ENCODE measurements at regions not wholly inside any gene's neighbourhood (a gene's known extent, or its start where the extent isn't known, plus 50 kb on each side); places are given as distances from the start of the nearest gene placed in this dataset.
A peak's percentile ranks its signal among the peaks of the same experiment; 100 is the strongest.
"Not testable (repeated sequence)": the region's sequence is repeated elsewhere in the genome, so short reads cannot be mapped to it uniquely, and the experiment has no call there.

DNA sequence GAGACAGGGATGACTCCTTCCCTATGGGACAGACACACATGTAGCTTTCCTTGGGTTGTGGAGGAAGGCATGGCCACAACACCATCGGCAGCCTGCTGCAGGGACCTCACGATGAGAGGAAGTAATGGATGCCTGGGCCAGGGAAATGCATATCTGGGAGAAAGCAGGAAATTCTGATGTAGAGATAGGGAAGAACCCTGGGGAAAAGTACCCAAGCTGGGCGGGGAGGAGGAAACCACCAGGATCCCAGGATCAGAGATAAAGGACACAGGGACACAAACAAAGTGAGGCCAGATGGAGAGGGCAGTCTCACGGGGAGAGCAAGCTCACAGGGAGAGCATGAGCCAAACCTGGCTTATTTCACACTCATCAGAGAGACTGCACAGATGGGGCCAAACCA, 294.7 kb upstream of the TEKT4 start:
- H3K4me3 ChIP-seq; H3K27ac ChIP-seq; H3K9me3 ChIP-seq; H3K27me3 ChIP-seq (replicated peaks; ENCODE audit: insufficient read depth); DNase-seq (ENCODE audit: low spot score); H3K36me3 ChIP-seq; intact Hi-C loops (cut with DNase I); H3K4me1 ChIP-seq (replicated peaks): not testable (repeated sequence)
- WGBS: 57% methylated on average over 4 of the region's 4 CpGs

DNA sequence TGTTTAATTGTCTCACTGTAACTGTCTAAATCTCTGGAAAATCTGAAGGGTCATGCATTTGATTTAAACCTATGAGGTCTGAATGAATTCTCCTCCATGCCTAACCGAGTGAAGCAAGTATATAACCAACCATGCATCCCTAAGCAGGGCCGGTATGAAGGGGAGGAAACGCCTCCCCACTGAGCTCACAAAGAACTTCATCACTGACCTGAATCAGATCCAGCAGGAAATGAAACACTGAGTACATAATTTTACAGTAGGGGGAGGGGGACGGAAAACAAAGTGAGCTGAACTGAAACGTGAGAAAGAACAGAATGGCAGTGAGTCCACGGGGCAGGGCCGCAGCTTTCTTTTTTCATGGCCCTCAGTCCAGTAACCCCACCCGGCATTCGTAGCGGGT, 294.1 kb upstream of the TEKT4 start:
- WGBS: 23% methylated on average over 7 of the region's 10 CpGs

DNA sequence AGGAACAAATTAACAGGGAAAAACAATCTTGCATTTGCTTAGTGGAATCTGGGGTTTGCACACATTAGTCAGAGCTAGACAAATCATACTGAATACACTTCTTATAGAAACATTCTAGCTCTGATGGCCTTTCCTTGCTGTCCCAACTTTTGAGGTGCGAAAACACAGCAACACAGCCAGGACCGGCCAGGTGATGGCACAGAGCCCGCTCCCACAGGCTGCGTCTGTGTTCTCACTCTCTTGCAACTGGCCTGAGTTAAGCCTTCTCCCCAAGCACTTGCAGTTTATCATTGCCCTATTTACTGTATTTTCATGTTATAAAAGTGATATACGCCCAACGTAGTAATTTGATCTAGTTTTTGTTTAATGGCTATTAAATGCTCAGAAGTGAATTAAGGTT, 292.0 kb upstream of the TEKT4 start:
- H3K4me3 ChIP-seq; intact Hi-C loops (cut with DNase I); H3K4me1 ChIP-seq (replicated peaks); H3K27me3 ChIP-seq (replicated peaks; ENCODE audit: insufficient read depth); H3K36me3 ChIP-seq; H3K9me3 ChIP-seq; H3K27ac ChIP-seq; DNase-seq (ENCODE audit: low spot score): not testable (repeated sequence)
- 60% methylated on average over 6 of the region's 6 CpGs for WGBS

More for the DNA sequence above, 294.1 kb upstream of the TEKT4 start:
- DNase-seq (ENCODE audit: low spot score): peak; percentile 54
- intact Hi-C loops (cut with DNase I); H3K4me3 ChIP-seq; H3K27ac ChIP-seq; H3K9me3 ChIP-seq; H3K36me3 ChIP-seq; H3K4me1 ChIP-seq (replicated peaks); H3K27me3 ChIP-seq (replicated peaks; ENCODE audit: insufficient read depth): not testable (repeated sequence)
- TF ChIP-seq POLR2AphosphoS5 (IDR thresholded peaks at IDR 0.05): peak; percentile 69

DNA sequence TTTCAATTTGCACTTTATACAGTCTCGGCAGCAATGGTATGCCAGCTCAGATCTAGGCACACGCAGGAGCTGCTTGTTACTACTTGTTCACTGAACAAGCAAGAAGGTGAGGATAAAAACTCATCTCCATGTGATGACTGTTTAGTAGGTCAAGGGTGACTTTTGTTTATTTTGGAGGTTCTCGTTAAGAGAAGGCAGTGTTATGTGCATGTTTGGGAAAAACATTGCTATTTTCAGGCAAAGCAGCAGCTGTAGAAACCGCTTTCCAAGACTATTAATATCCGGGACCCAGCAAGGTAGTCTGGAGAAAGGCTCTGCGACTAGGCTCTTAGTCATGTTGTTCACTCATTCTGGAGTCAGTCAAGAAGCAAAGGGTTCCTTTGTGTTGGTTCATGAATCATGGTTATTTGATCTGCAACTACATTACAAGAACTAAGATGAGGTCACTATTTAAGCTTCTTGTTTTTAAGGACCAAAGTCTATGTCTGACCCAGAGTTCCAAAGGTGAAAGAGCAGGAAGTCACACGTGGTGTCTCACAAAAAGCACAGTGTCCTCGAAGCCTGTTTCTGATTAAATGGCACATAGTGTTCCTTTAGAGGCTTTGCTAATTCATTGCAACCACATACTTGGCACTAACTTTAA, 288.0 kb upstream of the TEKT4 start:
- H3K27ac ChIP-seq; H3K4me1 ChIP-seq (replicated peaks); H3K9me3 ChIP-seq; H3K4me3 ChIP-seq; intact Hi-C loops (cut with DNase I); DNase-seq (ENCODE audit: low spot score); H3K27me3 ChIP-seq (replicated peaks; ENCODE audit: insufficient read depth); H3K36me3 ChIP-seq: not testable (repeated sequence)
- 58% methylated on average over 8 of the region's 8 CpGs for WGBS

DNA sequence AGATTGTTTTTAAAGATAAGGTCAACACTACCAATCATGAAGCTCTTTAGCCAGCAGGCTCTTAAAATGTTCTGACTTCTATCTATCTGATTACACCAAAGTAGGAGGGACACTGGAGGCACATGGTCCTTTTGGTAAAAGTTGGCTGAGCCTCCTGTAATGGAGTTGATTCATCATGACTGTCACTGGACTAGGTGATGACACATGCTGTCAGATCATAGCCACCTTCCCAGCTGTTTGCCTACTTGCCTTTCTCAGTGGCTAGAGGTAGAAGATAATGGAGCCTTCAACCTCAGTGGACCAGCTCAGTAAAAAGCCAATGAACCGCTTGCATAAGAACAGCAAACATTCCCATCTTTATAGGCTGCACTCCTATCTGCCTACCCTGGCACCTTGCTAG, 286.7 kb upstream of the TEKT4 start:
- whole genome bisulfite sequencing: 60% methylated on average over 1 of the region's 1 CpG
- DNase-seq (ENCODE audit: low spot score); H3K27ac ChIP-seq; intact Hi-C loops (cut with DNase I); H3K9me3 ChIP-seq; H3K4me1 ChIP-seq (replicated peaks); H3K4me3 ChIP-seq; H3K36me3 ChIP-seq; H3K27me3 ChIP-seq (replicated peaks; ENCODE audit: insufficient read depth): not testable (repeated sequence)

DNA sequence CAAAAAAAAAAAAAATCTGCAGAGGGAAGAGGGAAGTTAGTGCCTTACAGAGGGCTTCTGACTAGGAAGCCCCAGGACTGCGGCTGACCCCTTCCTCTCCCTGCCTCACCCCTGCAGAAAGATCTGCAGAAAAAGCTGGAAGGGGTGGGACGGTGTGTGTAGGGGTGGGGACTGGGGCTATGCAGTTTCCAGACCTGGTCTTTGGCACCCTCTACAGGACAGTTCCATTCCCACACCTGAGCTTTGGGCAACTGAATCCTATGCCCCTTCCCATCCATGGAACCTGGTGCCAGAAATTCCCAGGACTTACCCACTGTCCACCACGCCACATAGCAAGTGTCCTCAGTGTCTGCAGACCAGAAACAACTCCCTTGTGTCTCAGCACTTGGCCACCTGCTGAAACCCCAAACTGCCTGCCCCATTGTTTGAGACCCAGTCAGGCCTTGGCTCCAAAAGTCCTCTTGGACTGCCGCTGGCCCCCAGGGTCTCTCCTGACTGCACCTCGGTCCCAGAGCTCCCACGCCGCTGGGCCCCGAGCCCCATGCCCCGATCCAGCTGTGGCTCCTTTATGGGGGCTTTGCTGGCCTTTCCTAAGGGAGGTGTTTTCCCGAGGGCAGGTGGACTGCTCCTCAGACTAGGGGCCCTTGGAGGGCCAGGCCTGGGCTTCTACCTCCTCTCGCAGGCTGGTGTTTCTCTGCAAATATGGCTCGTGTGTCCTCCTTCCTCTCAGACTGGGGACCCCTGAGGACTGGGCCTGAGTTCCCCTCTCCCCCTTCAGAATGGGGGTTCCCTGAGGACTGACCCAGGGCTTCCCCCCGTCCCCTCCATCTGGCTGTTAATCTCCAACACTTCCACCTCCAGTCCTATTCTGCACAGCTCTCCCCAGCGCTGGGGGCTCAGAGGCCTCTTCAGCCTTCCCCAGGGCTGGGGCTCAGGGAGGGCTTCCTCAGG, 284.9 kb upstream of the TEKT4 start:
- WGBS: 60% methylated on average over 9 of the region's 14 CpGs
- H3K9me3 ChIP-seq: not testable (repeated sequence)

DNA sequence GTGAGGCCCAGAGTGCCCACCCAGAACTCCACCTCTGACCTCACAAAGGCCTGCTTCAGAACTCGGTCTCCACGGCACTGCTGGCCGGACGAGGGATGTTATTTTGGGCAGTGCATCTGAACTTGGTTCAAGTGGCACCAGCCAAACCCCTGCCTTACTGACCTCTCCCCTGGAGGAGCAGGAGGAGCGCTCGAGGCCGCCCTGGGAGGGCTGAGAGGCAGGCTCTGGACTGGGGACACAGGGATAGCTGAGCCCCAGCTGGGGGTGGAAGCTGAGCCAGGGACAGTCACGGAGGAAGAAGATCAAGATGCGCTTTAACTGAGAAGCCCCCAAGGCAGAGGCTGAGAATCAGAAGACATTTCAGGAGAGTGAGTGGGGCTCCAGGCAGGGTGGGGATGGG, 284.2 kb upstream of the TEKT4 start:
- H3K36me3 ChIP-seq; intact Hi-C loops (cut with DNase I); H3K4me1 ChIP-seq (replicated peaks); H3K9me3 ChIP-seq; DNase-seq (ENCODE audit: low spot score); H3K27me3 ChIP-seq (replicated peaks; ENCODE audit: insufficient read depth); H3K4me3 ChIP-seq; H3K27ac ChIP-seq: not testable (repeated sequence)
- WGBS: 90% methylated on average over 9 of the region's 9 CpGs

More for the DNA sequence above, 284.9 kb upstream of the TEKT4 start:
- TF ChIP-seq, protein P1, sequence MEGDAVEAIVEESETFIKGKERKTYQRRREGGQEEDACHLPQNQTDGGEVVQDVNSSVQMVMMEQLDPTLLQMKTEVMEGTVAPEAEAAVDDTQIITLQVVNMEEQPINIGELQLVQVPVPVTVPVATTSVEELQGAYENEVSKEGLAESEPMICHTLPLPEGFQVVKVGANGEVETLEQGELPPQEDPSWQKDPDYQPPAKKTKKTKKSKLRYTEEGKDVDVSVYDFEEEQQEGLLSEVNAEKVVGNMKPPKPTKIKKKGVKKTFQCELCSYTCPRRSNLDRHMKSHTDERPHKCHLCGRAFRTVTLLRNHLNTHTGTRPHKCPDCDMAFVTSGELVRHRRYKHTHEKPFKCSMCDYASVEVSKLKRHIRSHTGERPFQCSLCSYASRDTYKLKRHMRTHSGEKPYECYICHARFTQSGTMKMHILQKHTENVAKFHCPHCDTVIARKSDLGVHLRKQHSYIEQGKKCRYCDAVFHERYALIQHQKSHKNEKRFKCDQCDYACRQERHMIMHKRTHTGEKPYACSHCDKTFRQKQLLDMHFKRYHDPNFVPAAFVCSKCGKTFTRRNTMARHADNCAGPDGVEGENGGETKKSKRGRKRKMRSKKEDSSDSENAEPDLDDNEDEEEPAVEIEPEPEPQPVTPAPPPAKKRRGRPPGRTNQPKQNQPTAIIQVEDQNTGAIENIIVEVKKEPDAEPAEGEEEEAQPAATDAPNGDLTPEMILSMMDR (IDR thresholded peaks at IDR 0.05): peak in 3 of 4 experiments; percentile 45 to 49 (median 48)
- DNase-seq (ENCODE audit: low spot score); H3K36me3 ChIP-seq; H3K27me3 ChIP-seq (replicated peaks; ENCODE audit: insufficient read depth); intact Hi-C loops (cut with DNase I); H3K4me3 ChIP-seq; H3K27ac ChIP-seq; H3K4me1 ChIP-seq (replicated peaks): not testable (repeated sequence)

DNA sequence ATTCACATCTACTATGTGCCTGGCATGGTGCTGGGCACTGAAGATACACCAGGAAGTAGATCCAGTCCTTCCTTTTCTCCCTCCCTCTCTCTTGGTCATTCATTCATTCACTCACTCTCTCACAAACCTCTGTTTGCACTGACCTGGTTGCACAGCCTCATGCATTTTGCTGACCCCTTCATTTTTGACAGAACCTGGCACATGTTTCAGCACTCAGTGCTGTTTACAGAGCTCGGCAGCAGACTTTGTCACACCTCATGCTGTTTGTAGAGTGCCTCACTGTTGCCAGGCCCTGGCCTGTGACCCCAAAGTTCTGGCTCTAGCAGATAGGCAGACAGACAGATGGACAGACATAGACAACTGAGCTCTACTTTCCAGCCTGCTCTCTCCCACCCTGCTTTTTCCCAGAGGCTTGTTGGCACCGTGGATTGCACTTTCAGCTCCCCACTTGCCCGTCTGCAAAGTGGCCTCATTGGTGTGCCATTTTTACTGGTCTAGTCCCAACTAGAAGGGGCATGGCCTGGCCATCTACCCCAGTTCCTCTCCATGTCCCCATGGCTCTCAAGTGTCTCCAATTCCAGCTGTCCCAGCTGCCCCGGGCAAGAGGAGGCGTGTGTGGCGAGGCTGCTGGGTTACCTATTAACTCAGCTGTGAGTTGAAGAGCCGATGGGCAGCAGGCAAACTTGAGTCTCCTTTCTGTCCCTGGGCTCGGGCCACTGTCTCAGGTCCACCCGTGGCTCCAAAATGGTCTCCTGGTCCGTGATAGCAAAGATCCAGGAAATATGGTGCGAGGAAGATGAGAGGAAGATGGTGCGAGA, 277.0 kb upstream of the TEKT4 start:
- H3K9me3 ChIP-seq; intact Hi-C loops (cut with DNase I); H3K4me1 ChIP-seq (replicated peaks); H3K27me3 ChIP-seq (replicated peaks; ENCODE audit: insufficient read depth); DNase-seq (ENCODE audit: low spot score); H3K4me3 ChIP-seq; H3K27ac ChIP-seq; H3K36me3 ChIP-seq: not testable (repeated sequence)
- WGBS: 80% methylated on average over 12 of the region's 12 CpGs

DNA sequence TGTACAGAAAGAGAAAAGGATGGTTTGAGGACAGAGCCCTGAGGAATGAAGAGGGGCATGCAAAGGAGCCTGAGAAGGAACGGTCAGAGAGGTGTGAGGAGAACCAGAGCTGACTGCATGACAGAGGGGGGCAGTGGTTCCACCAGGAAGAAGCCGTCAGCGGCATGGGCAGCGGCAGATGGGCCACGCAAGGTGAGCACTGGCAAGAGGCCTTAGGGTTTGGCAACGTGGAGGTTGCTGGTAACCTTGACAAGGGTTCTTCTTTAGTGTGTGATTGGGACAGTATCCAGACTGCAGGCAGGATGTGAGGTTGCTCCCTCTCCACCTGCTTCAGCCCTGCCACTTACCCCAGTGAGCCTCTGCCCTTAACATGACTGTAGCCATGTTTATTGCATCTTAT, 275.3 kb upstream of the TEKT4 start:
- intact Hi-C loops (cut with DNase I); DNase-seq (ENCODE audit: low spot score); H3K27ac ChIP-seq; H3K4me3 ChIP-seq; H3K27me3 ChIP-seq (replicated peaks; ENCODE audit: insufficient read depth); H3K9me3 ChIP-seq; H3K4me1 ChIP-seq (replicated peaks); H3K36me3 ChIP-seq: not testable (repeated sequence)
- WGBS: 74% methylated on average over 6 of the region's 6 CpGs

DNA sequence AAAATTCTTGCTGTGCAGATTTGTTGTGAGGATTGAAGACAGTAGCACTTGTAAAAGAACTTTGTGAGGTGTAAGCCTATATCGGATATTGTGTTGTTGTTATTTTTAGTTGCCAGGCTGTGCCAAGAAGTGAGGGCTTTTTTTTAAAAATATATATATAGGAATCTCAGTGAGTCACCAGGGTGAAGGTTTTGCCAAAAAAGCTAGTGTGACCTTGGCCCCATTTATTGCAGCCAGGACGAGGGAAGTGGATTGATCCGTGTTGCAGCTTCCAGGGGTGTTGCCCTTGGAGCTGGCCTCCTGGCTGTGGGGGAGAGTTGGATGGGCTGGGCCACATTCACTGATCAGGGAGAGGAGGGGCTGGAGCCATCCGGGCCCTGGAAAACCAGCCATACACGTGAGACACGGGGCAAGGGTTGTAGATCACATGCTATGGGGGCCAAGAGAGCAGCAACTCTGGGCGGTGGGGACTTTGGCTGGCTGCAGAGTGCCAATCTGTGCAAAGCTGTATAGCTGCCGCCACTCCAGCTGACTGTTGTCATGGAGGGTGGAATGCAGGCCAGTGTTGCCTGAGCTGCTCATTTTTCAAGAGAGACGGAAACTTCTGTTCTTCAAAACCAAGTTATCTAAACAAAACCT, 273.0 kb upstream of the TEKT4 start:
- H3K4me3 ChIP-seq; H3K9me3 ChIP-seq; H3K4me1 ChIP-seq (replicated peaks); H3K27ac ChIP-seq; H3K36me3 ChIP-seq; H3K27me3 ChIP-seq (replicated peaks; ENCODE audit: insufficient read depth); DNase-seq (ENCODE audit: low spot score); intact Hi-C loops (cut with DNase I): not testable (repeated sequence)
- WGBS: 48% methylated on average over 9 of the region's 9 CpGs

All from prostate gland (tissue), 2 donors.